Hematopoietic multipotent progenitor cell treated with erythropoietin and hydrocortisone succinate and interleukin-3 and kit ligand, for 15 days (in vitro differentiated cells): ENCODE measurements at regions not wholly inside any gene's neighbourhood (a gene's known extent, or its start where the extent isn't known, plus 50 kb on each side); places are given as distances from the start of the nearest gene placed in this dataset.
"Not testable (repeated sequence)": the region's sequence is repeated elsewhere in the genome, so short reads cannot be mapped to it uniquely, and the experiment has no call there.

Source experiments
- DNase-seq: peaks from one replicate; pipeline ENCODE4 v3.0.0-alpha.2; 2015; ENCODE audit warnings: low spot score

GRCh38 chr9:30301271-30301963 is 2083.0 kb upstream of the ACO1 start:
- peak; percentile 4 for DNase-seq

GRCh38 chr9:30310711-30311110 is 2073.7 kb upstream of the ACO1 start:
- no peak for DNase-seq

- no peak for DNase-seq
Observed at GRCh38 chr9:30329431-30329830, 2055.0 kb upstream of the ACO1 start.

GRCh38 chr9:30348904-30349303 is 2035.5 kb upstream of the ACO1 start:
- DNase-seq: no peak

GRCh38 chr9:30349526-30350513 is 2034.6 kb upstream of the ACO1 start:
- no peak for DNase-seq

DNA sequence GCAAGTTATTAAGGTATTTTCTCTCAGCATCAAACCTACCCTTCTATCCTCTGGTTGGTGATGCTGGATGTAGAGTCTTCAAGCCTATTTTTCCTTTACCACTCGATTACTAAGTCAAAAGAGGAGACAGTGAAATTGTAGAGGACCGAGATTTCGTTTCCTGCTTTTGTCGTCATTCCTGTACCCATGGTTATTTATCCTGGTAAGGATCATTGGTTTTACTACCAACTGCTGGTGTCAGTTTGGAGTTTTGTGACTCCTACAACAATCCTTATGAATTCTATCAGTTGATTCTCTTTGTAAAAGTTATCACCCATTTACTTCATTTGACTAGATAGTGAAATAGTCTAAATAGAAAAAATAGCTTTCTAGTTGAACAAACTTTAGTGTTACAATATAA is 2028.2 kb upstream of the ACO1 start:
- no peak for DNase-seq

DNA sequence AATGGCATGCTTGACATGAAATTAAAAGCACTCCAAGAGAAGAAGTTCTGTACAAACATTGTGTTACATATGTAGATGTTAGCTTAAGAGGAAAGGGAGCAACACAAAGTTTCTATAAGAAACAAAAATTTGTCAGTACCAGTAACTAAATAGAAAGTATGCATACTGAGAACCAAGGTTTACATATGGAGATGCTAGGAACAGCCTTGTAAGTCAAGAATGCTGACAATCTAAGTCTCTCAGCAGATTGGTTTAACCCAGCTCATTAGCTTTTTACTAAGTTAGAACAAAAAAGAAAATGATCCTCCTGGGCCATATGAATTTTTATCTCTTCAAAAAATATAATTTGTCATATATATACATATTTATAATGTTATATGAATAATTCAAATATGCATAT is 2022.1 kb upstream of the ACO1 start:
- no peak for DNase-seq

DNA sequence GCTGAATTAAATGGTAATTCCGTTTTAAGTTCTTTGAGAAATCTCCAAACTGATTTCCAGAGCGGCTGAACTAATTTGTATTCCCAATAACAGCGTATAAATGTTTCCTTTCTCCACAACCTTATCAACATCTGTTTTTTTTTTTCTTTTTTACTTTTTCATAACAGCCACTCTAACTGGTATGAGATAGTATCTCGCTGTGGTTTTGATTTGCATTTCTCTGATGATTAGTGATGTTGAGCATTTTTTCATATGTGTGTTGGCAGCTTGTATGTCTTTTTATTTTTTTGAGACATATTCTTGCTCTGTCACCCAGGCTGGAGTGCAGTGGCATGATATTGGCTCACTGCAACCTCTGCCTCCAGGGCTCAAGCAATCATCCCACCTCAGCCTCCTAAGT is 2018.3 kb upstream of the ACO1 start:
- DNase-seq: not testable (repeated sequence)

- no peak for DNase-seq
Observed at GRCh38 chr9:30382271-30382670, 2002.2 kb upstream of the ACO1 start.

DNA sequence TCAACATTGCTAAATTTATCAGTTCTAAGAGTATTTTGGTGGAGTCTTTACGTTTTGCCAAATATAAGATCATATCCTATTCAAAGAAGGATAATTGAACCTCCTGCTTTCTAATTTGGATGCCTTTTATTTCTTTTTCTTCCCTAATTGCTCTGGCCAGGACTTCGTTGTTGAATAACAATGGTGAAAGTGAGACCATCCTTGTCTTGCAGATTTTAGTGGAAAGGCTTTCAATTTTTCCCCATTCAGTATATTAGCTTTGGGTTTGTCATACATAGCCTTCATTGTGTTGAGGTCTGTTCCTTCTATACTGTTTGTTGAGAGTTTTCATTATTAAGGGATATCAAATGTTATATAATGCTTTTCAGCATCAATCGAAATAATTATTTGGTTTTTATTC is 1974.2 kb upstream of the ACO1 start:
- no peak for DNase-seq

DNA sequence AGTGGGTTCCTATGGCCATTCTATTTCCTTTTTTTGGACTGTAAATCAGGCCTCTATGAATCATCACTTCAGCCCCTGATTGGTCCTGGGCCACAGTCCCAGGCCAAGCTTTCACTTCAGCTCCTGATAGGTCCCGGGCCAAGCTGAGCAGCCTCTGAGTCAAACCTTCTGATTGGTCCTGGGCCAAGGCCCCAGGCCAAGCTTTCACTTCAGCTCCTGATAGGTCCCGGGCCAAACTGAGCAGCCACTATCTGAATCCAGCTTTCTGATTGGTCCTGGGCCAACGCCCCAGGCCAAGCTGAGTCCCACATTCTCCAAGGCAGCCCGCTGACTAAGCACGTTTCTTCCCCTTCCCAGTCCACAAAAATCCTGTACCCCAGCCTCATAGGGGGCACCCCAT is 1972.9 kb upstream of the ACO1 start:
- no peak for DNase-seq

- no peak for DNase-seq
Observed at GRCh38 chr9:30459156-30459555, 1925.3 kb upstream of the ACO1 start.

DNA sequence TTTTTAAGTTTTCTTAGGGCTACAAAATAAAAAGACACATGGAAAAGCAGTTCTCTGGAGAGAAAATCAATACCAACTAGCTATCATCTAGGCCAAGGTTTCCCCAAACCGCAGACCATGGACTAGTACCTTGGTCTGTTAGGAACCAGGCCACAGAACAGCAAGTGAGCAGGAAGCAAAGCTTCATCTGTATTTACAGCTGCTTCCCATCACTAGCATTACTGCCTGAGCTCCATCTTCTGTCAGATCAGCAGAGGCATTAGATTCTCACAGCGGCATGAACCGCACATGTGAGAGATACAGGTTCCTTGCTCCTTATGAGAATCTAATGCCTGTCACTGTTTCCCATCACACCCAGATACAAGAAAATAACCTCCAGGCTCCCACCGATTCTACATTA is 1907.6 kb upstream of the ACO1 start:
- no peak for DNase-seq

DNA sequence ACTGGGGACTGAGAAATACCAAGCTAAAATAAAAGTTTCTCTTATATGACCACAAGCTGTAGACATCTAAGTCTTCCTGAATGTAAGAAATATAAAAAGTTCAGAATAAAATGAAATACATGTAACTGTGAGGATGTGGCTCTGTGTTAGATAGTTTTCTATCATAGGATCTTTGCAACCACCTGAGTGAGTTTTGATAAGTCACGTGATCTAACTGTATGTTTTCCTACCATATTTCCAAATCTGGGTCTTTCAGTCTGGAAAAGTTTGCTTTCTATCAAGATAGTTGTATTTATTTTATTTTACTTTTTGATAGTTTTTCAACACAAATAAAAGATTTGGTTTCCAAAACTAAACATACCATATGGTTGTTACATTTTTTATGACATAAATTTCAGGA is 1905.8 kb upstream of the ACO1 start:
- DNase-seq: no peak

DNA sequence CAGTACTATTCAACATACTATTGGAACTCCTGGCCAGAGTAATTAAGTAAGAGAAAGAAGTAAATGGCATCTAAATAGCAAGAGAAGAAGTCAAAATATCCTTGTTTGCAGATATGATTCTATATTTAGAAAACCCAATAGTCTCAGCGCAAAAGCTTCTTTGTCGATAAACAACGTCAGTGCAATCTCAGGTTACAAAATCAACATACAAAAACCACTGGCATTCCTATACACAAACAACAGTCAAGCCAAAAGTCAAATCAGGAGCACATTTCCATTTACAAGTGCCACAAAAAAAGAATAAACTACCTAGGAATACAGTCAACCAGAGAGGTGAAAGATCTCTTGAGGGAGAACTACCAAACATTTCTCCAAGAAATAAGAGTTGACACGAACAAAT is 1901.9 kb upstream of the ACO1 start:
- DNase-seq: no peak

DNA sequence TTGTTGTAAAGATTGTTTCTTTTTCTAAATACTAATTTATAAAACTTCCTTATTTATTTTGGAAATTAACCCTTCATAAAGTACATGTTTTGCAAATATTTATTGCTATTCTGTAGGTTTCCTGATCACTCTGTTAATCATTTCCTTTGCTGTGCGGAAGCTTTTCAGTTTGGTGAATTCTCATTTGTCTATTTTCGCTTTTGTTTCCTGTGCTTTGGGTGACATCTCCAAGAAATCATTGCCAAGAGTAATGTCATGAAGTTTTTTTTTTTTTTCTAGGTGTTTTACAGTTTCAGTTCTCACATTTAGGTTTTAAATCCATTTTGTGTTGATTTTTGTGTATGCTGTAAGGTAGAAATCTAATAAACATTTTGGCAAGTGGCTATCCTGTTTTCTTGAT is 1899.8 kb upstream of the ACO1 start:
- no peak for DNase-seq

GRCh38 chr9:30504502-30504905 is 1879.9 kb upstream of the ACO1 start:
- DNase-seq: no peak

GRCh38 chr9:30505311-30505710 is 1879.1 kb upstream of the ACO1 start:
- no peak for DNase-seq

DNA sequence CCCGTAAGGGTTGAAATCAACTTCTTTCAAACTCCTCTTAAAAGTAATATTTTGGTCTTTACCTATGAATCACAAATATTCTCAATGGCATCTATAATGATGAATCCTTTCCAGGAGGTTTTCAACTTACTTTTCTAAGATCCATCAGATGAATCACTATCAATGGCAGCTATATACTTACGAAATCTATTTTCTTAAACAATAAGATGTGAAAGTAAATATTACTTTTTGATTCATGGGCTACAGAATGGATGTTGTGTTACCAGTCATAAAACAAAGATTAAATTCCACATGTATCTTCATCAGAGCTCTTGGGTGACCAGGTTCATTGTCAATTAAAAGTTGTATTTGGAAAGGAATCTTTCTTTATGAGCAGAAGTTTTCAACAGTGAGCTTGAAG is 1877.7 kb upstream of the ACO1 start:
- DNase-seq: no peak

DNA sequence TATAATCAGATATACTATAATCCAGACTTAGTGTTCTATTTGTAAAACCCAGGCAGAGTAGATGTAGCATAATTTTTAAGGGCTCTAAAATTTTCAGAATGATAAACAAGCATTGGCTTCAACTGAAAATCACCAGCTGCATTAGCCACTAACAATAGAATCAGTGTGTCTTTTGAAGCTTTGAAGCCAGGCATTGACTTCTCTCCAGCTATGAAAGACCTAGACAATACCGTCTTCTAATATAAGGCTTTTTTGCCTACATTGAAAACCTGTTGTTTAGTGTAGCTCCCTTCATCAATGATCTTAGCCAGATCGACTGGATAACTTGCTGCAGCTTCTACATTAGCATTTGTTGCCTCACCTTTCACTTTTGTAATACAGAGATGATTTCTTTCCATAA is 1877.3 kb upstream of the ACO1 start:
- DNase-seq: no peak

DNA sequence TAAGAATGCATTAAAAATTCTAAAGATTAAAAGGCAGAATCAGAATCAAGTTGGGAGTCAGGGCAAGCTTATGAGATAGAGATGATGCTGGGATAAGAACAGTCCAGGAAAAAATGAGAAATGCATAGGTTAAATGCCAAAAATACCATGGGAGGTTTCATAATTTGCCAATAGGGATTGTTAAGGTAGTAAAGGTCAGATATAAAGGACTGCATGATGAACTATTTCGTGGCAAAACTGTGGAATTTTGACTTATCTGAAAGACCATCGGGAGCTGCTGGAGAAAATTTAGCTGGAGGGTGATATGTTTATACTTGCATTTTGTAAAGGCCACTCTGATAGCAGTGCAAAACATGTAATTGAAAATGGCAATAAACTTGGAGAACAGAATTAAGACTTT is 1872.8 kb upstream of the ACO1 start:
- DNase-seq: no peak

DNA sequence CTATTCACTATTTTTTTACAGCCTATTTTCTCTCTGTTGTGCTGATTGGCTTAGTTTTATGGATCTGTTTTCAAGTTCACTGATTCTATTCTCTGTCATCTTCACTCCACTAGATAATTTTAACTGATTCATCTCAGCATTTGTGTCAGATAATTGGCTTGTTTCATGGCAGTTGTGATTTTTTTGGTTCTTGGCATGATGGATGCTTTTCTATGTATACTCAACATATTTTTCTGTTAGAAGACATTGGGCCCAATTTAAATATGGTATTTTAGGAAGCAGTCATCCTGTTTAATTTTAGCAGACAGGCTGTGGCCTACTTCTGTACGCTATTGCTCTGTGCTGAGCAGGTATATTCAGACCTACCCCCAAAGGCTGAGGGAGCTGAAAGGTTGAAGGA is 1865.3 kb upstream of the ACO1 start:
- DNase-seq: no peak

- no peak for DNase-seq
Observed at GRCh38 chr9:30519756-30520155, 1864.7 kb upstream of the ACO1 start.
